Upper lobe of left lung (tissue), 4 donors: ENCODE measurements at regions not wholly inside any gene's neighbourhood (a gene's known extent, or its start where the extent isn't known, plus 50 kb on each side); places are given as distances from the start of the nearest gene placed in this dataset.

Experiments
- EP300 ChIP-seq, 4 donors: sonication (generic); formaldehyde crosslinking; IDR thresholded peaks; one replicate each; pipeline ENCODE4 v1.5.1; 2017; ENCODE audit warnings: antibody characterized with exemption in 4 of 4, control low read depth in 2 of 4
- POLR2A ChIP-seq, 4 donors: fragments of 450-650 bp; IDR thresholded peaks; one replicate each; pipeline ENCODE4 v1.5.1; 2016 to 2017; ENCODE audit warnings: antibody characterized with exemption in 4 of 4, mild to moderate bottlenecking in 2 of 4
- TF ChIP-seq, protein P1 (sequence below), 6 experiments: fragments of 450-650 bp in 4 of 6; fragments of 200-600 bp in 2 of 6; sonication (generic) in 2 of 6; IDR thresholded peaks; one replicate each; pipeline ENCODE4 v1.5.1; 2016 to 2019; ENCODE audit warnings: antibody characterized with exemption in 6 of 6

DNA sequence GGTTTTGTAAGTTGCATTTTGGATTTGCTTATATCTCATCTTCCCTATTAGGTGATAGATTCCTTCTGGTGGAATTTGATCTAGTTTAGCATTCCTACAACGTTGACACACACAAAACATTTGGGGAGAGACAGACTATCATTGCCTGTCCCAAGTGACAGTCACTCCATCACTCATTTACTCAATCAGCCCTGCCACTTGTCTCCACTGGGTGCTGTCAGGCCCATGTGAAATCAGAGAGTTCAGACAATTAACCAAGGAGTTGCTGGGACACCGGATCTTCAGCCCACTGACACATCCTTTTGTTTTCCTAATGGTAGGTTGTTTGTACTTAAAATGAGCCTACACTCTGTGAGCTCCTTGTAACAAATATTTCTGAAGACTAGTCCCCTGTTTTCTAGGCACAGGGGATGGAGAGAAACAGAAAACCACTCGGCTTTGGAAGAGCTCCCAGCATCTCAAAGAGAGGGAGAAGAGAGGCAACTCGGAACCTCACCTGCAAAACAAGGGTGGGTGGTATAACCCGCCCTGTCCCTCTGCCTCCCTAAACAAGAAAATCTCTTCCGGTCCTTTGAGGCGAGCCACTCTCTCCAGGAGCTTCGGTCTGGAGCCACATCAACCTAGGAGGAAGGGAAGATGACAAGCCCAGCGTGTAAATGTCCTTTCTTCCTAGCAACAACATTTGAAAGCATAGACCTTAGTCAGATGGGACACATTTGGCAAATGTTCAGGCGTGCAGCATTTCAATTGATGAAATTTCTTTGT is 440.9 kb upstream of the KLF12 start:
- TF ChIP-seq, protein P1, sequence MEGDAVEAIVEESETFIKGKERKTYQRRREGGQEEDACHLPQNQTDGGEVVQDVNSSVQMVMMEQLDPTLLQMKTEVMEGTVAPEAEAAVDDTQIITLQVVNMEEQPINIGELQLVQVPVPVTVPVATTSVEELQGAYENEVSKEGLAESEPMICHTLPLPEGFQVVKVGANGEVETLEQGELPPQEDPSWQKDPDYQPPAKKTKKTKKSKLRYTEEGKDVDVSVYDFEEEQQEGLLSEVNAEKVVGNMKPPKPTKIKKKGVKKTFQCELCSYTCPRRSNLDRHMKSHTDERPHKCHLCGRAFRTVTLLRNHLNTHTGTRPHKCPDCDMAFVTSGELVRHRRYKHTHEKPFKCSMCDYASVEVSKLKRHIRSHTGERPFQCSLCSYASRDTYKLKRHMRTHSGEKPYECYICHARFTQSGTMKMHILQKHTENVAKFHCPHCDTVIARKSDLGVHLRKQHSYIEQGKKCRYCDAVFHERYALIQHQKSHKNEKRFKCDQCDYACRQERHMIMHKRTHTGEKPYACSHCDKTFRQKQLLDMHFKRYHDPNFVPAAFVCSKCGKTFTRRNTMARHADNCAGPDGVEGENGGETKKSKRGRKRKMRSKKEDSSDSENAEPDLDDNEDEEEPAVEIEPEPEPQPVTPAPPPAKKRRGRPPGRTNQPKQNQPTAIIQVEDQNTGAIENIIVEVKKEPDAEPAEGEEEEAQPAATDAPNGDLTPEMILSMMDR (IDR thresholded peaks at IDR 0.05), result no peak
- no peak for TF ChIP-seq EP300 (IDR thresholded peaks at IDR 0.05)
- no peak for TF ChIP-seq POLR2A (IDR thresholded peaks at IDR 0.05)
